Neural progenitor cell (in vitro differentiated cells): ENCODE measurements at regions not wholly inside any gene's neighbourhood (a gene's known extent, or its start where the extent isn't known, plus 50 kb on each side); places are given as distances from the start of the nearest gene placed in this dataset.

Source experiments
- EZH2 ChIP-seq: fragments of 200-600 bp; sonication (generic); IDR thresholded peaks from 2 replicates; pipeline ENCODE4 v1.6.1; 2017; ENCODE audit warnings: antibody characterized with exemption, mild to moderate bottlenecking, moderate library complexity
- EZH2phosphoT487 ChIP-seq: fragments of 200-600 bp; sonication (generic); IDR thresholded peaks from 2 replicates; pipeline ENCODE4 v1.6.1; 2017; ENCODE audit warnings: antibody characterized with exemption
- TF ChIP-seq, protein P1 (sequence below): fragments of 200-600 bp; sonication (generic); IDR thresholded peaks from 2 replicates; pipeline ENCODE4 v1.5.1; 2017; ENCODE audit warnings: antibody characterized with exemption, mild to moderate bottlenecking

DNA sequence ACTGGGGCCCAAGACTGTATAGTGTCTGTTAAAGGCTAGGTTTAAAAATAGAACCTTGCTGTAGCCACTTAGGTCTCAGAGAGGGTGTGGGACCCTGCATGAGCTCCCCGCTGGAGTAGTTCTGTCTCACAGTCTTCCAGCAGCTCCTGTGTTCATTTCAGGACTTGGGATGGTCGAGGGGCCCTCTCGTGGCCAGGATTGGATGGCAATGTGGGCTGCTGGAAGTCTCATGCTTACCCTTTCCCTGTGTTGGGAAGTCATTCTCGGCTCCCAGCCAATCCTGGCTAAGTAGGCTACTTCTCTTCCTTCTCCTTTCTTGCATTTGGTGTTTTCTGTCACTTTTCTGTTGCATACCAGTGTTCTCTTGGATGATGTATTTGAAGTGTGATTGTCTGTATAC, 284.0 kb upstream of the GCFC2 start:
- TF ChIP-seq, protein P1, sequence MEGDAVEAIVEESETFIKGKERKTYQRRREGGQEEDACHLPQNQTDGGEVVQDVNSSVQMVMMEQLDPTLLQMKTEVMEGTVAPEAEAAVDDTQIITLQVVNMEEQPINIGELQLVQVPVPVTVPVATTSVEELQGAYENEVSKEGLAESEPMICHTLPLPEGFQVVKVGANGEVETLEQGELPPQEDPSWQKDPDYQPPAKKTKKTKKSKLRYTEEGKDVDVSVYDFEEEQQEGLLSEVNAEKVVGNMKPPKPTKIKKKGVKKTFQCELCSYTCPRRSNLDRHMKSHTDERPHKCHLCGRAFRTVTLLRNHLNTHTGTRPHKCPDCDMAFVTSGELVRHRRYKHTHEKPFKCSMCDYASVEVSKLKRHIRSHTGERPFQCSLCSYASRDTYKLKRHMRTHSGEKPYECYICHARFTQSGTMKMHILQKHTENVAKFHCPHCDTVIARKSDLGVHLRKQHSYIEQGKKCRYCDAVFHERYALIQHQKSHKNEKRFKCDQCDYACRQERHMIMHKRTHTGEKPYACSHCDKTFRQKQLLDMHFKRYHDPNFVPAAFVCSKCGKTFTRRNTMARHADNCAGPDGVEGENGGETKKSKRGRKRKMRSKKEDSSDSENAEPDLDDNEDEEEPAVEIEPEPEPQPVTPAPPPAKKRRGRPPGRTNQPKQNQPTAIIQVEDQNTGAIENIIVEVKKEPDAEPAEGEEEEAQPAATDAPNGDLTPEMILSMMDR, result no peak
- TF ChIP-seq EZH2 (no peak), EZH2phosphoT487 (no peak)
